NCI-H1436 treated with DMSO at 0.1 percent for 48 hours (cell line): ENCODE measurements at regions not wholly inside any gene's neighbourhood (a gene's known extent, or its start where the extent isn't known, plus 50 kb on each side); places are given as distances from the start of the nearest gene placed in this dataset.

Experiments used
- DNase-seq: peaks from one replicate; lab custom pipeline; 2025; lab: John Stamatoyannopoulos, UW

- no peak for DNase-seq
Observed at GRCh38 chr12:91441993-91442952, 259.7 kb upstream of the DCN start.

- DNase-seq, result no peak
Observed at GRCh38 chr12:91441246-91441645, 258.6 kb upstream of the DCN start.

DNA sequence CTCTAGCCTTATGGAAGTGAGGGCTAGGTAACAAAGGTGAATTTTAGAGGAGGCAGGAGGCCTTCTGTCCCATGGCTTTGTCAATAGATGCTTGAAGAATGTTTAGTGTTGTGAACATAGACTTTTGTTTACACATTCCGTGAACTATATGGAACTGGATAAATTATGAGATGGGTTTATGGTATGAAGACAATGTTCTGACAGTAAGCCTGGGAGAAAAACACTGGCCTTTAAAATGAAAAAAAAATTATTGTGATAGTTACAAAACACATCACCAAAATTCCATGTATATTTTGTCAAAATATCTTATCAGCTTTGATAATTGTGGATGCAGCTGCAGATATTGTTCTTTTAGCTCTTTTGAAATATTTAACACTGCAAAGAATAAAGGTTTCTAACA, 251.5 kb upstream of the DCN start:
- DNase-seq, result no peak

DNA sequence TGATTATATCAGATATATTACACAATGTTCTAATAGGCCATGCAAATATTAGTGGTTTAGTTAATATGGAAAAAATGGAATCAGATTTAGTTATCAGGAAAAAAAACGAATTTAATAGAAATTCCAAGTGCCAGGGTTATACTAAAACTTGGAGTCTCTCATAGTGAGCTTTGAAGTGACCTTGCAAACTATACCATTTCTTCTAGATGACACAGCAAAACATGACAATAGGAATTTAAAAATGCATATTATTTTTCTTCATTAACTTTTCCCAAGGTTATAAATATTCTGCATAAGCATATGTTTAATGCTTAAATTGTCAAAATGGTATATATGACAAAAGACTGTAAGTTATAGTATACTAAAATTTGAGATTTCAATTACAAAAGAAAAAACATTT, 250.1 kb upstream of the DCN start:
- no peak for DNase-seq

DNA sequence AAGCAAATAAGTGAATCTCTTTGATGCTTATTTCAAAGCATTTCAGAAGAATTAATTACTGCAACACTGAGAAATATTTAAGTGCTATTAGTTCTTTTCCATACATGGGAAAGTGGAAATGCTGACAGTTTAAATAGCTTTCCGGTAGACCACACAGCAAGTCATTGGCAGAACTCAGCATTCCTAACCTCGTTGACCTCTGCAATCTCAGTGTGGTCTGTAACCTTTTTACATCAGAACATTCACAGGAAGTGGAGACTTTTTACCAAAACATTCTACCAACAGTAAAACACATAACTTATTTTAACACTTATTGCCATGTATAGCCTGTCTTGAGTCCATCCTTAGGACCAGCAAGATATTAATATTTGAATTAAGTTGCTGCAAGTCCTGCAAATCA, 249.5 kb upstream of the DCN start:
- no peak for DNase-seq

DNA sequence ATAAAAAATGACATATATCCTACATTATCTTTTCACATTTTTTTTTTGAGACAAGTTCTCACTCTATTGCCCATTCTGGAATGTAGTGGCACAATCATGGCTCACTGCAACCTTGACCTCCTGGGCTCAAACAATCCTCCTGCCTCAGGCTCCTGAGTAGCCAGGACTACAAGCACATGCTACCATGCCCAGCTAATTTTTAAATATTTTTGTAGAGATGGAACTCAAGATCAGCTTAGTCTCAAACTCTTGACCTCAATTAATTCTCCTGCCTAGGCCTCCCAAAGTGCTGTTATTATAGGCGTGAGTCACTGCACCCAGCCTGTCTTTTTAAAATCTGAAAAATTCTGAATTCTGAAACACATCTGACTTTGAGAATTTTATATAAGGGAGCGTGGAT, 241.9 kb upstream of the DCN start:
- no peak for DNase-seq

DNA sequence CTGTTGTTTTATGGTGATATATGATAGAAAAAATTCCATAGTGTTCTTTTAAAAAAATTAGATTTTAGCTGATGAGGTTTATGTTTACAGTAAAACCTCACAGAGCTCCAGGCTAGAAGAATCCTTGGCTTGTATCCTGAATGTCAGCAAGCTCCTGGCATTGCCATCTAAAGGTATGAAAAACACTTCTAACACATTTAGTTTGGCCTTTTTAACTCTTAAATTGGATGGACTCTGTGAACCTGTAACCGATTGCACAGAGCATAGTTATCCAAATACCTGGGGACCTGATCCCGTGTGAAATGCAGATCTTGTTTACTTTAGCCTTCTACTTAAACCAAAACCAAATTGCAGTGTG, 241.1 kb upstream of the DCN start:
- DNase-seq, result no peak

DNA sequence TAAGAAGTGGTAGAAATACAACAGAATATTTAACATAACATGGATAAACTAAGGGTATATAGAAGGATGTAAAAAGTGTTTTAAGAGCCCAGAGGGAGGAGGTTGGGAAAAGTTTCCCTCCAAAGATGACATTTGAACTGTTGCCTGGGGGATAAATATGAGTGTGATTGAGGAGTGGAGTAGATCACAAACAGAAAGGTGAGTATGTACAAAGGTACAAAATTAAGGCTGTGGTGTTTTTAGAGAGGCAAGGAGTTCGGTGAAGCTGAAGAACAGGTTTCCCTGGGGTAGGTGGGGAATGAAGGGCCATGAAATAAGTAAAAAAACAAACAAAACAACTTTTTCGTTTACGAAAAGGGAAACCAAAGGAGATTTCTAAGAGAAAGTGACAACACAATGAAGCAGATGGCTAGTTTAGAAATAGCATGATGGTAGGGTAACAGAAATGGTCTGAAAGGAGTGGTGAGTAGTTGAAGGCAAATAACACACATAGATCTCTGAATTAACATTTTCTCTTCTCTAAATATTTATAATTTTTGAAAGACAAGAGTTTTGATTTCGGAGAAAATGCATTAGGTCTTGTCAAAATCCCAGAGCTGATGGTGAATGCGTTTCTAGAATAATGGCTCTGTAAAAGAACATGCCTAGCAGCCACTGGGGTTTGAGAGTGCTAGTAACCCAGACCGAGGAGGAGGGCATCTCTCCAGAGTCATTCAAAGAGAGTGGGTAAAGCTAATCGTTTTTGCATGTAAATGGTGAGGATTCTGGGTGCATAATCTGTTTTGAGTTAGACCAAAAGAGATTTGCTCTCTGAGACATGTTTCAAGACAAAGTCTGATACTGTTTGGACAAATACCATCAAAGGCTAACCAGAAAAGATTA, 240.4 kb upstream of the DCN start:
- DNase-seq, result no peak

DNA sequence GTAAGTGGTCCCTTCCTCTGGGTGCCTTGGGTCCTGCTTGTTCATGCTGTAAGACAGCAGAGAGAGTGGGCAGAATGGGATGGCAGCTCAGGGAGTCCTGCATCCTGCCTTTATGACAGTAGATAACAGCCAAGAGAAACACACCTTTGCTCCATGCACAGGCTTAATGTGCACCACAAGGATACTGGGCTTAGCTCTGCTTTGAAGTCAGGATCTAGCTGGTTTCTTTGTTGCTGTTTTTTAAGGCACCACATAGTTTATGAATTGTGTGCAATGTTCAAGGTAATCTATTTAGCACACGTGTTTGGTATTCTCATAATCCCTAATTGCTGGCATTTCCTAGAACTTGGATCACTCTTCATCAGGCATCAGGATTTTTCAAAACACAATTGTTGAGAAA, 239.5 kb upstream of the DCN start:
- DNase-seq, result no peak

- no peak for DNase-seq
Observed at GRCh38 chr12:91419809-91420208, 237.2 kb upstream of the DCN start.

DNA sequence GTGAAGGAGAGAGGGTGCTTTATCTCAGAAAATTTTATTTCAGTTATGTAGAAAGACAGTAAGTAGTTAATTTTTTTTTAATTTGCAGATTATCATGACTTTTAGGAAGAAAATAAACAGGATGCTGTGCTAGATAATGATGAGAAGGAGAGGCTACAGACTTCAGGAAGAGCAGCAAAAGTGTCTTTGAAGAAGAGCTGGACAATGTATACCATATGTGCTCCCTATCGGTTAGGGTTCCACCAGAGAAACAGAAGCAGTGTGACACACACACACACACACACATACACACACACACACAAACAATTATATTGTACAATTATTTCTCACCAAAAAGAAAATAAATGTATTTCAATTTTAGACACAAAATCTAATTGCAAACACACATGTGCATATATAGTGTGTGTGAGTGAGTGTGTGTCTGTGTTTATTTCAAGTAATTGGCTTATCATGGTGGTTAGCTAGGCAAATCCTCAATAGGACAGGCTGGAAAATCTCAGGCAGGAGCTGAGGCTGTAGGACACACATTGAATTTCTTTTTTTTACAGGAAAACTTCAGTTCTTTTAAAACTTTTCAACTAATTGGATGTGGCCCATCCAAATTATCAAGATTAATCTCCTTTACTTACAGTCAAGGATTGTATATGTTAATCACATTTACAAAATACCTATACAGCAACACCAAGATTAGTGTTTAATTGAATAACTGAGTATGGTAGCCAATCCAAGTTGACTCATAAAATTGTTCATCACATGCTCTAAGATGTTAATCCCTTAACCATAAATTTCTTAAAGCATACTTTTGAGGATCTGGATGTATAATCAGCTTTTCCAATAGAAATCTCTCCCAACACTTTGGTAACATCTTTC, 235.8 kb upstream of the DCN start:
- DNase-seq, result no peak

- no peak for DNase-seq
Observed at GRCh38 chr12:91417650-91418049, 235.0 kb upstream of the DCN start.

GRCh38 chr12:91414636-91415035, 232.0 kb upstream of the DCN start:
- no peak for DNase-seq

DNA sequence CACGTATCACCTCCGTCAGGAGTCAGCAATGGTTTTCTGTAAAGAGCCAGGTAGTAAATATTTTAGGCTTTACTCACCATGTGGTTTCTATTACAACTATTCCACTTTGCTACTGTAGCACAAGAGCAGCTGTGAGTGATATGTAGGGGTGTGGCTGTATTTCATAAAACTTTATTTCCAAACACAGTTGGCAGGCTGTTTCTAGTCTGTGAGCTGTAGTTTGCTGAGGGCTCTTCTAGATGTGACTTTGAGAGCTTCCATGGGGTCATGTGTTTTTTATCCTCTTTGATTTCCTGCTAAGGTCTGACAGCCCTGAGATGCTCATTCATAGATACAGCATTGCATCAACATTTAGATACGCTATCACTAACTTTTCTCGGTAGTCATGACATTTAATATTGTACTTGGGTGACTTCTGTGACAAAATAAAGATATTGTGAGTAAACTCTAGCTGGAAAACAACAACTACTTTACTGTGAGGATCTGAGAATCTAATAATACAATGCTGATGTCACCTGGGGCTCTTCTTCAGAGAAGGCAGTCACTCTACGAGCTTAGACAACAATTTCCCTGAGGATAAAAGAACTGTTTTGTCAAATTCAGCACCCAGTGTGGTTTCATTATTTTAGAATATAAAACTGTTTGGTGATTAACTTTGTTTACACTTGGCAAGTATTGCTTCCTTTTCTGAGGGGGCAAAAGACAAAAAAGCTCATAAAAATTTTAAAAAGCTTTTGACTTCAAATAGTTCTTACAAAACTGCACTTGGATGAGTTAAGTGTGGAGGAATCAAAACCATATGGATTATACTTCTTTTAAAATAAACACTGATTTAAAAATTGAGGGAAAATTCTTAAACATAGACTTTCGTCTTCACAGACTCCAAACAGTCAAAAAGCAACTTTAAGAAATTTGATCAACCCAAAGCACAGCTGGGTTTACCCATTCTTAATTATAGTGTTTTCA, 231.2 kb upstream of the DCN start:
- no peak for DNase-seq

DNA sequence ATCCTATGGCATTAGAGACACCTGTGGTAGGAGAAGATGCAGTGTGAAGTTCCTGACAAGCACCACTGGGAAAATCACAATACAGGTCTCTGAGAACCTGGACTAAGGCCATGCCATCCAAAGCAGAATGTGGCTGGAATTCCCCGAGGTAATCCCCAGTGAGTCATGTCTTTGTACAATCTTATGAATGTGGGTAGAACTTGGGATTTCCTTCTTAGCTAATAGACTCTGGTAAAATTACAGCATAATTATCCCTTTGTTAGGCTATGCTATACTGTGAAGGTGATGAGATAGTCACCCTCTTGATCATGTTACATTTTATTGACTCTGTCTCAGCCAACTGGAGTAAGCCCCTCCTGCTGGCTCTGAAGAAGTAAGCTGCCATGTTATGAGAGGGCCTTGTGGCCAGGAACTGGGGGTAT, 224.3 kb upstream of the DCN start:
- peak; percentile 7 for DNase-seq

- DNase-seq, result no peak
Observed at GRCh38 chr12:91404441-91404840, 221.8 kb upstream of the DCN start.

GRCh38 chr12:91401190-91401589, 218.6 kb upstream of the DCN start:
- DNase-seq, result no peak

DNA sequence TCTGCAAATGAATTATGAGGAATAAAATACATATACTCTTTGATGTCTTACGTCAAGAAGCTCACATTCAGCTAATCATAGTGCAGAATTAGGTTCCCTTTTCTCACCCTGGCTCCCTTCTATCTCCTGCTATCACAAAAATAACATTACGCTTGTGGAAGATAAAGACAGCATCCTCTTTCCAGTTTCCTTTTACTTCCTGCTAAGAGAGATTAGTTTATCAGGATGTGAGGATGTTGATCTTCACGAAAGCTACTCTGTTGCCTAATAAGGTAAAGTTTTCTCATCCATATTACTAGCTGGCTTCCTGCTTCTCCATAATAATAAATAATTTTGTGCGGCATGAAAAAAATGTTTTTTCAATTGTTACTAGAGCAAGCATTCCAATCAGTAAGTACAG, 217.7 kb upstream of the DCN start:
- no peak for DNase-seq

DNA sequence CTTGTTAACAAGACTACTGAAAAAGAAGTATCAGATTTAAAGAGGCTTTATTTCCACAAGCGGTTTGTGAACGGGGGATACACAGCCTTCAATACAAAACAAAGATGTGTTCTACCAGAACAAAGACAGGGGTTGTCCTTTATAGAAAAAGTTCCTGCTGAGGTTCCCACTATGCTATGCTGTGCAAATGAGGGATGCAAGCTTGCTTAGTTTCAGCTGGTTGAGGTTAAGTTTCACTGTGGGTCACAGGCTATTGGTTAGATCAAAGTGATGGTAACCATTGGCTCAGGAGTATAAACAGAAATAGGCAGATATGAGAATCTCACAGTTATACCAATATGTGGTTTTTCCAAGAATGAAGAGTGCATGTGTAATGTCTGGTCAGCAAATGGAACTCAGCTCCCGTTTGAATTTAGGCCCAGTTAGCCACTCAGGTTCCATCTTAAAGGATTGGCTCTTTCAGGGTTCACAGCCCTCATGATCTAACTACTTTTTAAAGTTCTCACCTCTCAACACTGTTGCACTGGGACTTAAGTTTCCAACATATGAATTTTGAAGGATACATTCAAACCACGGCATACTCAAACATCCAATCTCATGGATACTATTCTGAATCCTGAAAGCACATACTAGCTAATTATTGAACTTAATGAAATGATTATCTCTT, 215.4 kb upstream of the DCN start:
- DNase-seq, result no peak

DNA sequence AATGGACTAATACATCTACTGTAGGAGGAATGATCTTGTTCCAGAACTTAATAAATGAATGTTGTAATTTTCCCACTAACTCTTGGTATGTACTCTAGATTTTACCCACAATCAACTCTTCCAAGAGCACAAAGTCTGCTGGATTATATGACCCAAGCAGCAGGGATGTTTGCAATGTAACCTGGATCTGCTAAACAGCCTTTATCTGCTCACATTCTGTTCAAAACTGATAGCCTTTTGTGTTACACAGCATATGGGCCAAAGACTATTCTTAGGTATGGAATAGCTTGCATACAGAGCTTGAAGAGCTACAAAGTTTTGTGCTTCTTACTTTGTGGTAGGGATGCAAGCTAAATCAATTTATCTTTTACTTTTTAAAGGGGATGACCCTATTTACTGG, 213.7 kb upstream of the DCN start:
- no peak for DNase-seq
